H1 (cell line): ENCODE measurements at regions not wholly inside any gene's neighbourhood (a gene's known extent, or its start where the extent isn't known, plus 50 kb on each side); places are given as distances from the start of the nearest gene placed in this dataset.

Experiments
- CTCF ChIA-PET: fragments of 300-600 bp; sonication (Branson Sonifier 250); formaldehyde crosslinking; loops from one replicate; lab custom pipeline; 2021; ENCODE audit not compliant: partially characterized antibody; lab: Charles Lee
- POLR2A ChIA-PET: fragments of 300-600 bp; sonication (Branson Sonifier 250); formaldehyde crosslinking; loops from one replicate; lab custom pipeline; 2021; ENCODE audit warnings: inconsistent platforms; ENCODE audit not compliant: partially characterized antibody; lab: Charles Lee
- DNase-seq, 2 experiments: peaks; one replicate each; pipeline versions ENCODE4 v3.0.0 to v3.0.0-alpha.2; 2010 to 2022; ENCODE audit warnings: low spot score in 2 of 2, low read depth in 1 of 2, mixed read lengths in 1 of 2
- FAIRE-seq: peaks from 2 replicates; lab custom pipeline; 2011; peaks lifted over from hg19 to GRCh38; lab: Jason Lieb, UNC
- H2AFZ ChIP-seq: 2 replicates; pipeline ENCODE4 v1.8.1; 2012; ENCODE audit warnings: low read length, inconsistent platforms
- H2AK5ac ChIP-seq: 2 replicates; pipeline ENCODE4 v1.6.1; 2013; ENCODE audit warnings: low read depth, low read length
- H2BK120ac ChIP-seq: replicated peaks from 2 replicates; pipeline ENCODE3; 2013; ENCODE audit warnings: low read depth, low read length, inconsistent platforms
- H2BK12ac ChIP-seq: 2 replicates; pipeline ENCODE4 v1.6.1; 2013; ENCODE audit warnings: low read depth, low read length
- H2BK15ac ChIP-seq: 2 replicates; pipeline ENCODE4 v1.6.1; 2013; ENCODE audit warnings: low read length
- H2BK20ac ChIP-seq: 2 replicates; pipeline ENCODE4 v1.6.1; 2013; ENCODE audit warnings: low read length
- H2BK5ac ChIP-seq: 2 replicates; pipeline ENCODE4 v1.6.1; 2013; ENCODE audit warnings: low read depth, low read length
- H3K14ac ChIP-seq: 2 replicates; pipeline ENCODE4 v1.6.1; 2013; ENCODE audit warnings: inconsistent platforms; ENCODE audit not compliant: insufficient read length
- H3K18ac ChIP-seq: 2 replicates; pipeline ENCODE4 v1.6.1; 2013; ENCODE audit warnings: low read length; ENCODE audit errors: extremely low read depth
- H3K23ac ChIP-seq: 2 replicates; pipeline ENCODE4 v1.6.1; 2013; ENCODE audit warnings: inconsistent platforms; ENCODE audit not compliant: insufficient read length
- H3K23me2 ChIP-seq: 2 replicates; pipeline ENCODE4 v1.6.1; 2013; ENCODE audit warnings: low read depth, low read length
- H3K27ac ChIP-seq: 2 replicates; pipeline ENCODE4 v1.6.1; 2011; ENCODE audit warnings: low read depth, low read length, inconsistent platforms
- H3K27me3 ChIP-seq, 4 experiments: replicated peaks in 1 of 4; 1 replicate in 1 of 4; 2 replicates in 3 of 4; pipeline versions ENCODE4 v1.6.1 to v1.8.1; 2011 to 2013; ENCODE audit warnings: low read length in 3 of 4, mild to moderate bottlenecking in 3 of 4, inconsistent platforms in 2 of 4, mixed read lengths in 2 of 4, moderate library complexity in 1 of 4; ENCODE audit not compliant: control insufficient read depth in 3 of 4, insufficient read depth in 3 of 4; ENCODE audit errors: extremely low read depth in 1 of 4
- H3K36me3 ChIP-seq, 4 experiments: 2 replicates each; pipeline versions ENCODE4 v1.6.1 to v1.8.1; 2011 to 2013; ENCODE audit warnings: mild to moderate bottlenecking in 4 of 4, low read length in 3 of 4, moderate library complexity in 2 of 4, control low read depth in 1 of 4, inconsistent platforms in 1 of 4; ENCODE audit not compliant: insufficient read depth in 4 of 4, control insufficient read depth in 2 of 4
- H3K4ac ChIP-seq: replicated peaks from 2 replicates; pipeline ENCODE3; 2013; ENCODE audit warnings: low read length, low read depth, mixed read lengths, inconsistent platforms; ENCODE audit not compliant: insufficient read length
- H3K4me1 ChIP-seq, 4 experiments: replicated peaks in 1 of 4; 1 replicate in 1 of 4; 2 replicates in 3 of 4; pipeline versions ENCODE4 v1.6.1 to v1.8.1; 2011 to 2013; ENCODE audit warnings: low read length in 3 of 4, inconsistent platforms in 2 of 4, mixed read lengths in 1 of 4; ENCODE audit not compliant: insufficient read depth in 4 of 4, control insufficient read depth in 3 of 4
- H3K4me2 ChIP-seq, 2 experiments: 2 replicates each; pipeline versions ENCODE4 v1.6.1 to v1.8.1; 2011 to 2013; ENCODE audit warnings: low read depth in 2 of 2, low read length in 2 of 2, control low read depth in 1 of 2, inconsistent platforms in 1 of 2, mild to moderate bottlenecking in 1 of 2; ENCODE audit not compliant: insufficient read depth in 1 of 2
- H3K4me3 ChIP-seq, 4 experiments: fragments of 200-600, 300-600 bp in 1 of 4; sonication (generic), shearing (Covaris generic), sonication (Bioruptor Twin) in 1 of 4; 2 replicates each; pipeline versions ENCODE4 v1.5.1 to v1.8.1; 2011 to 2016; ENCODE audit warnings: low read length in 4 of 4, low read depth in 3 of 4, control low read depth in 2 of 4, inconsistent platforms in 2 of 4, mild to moderate bottlenecking in 2 of 4, mixed read lengths in 1 of 4, moderate library complexity in 1 of 4; ENCODE audit not compliant: insufficient read depth in 2 of 4; ENCODE audit errors: extremely low read depth in 1 of 4
- H3K56ac ChIP-seq: replicated peaks from 2 replicates; pipeline ENCODE3; 2013; ENCODE audit warnings: low read depth, mild to moderate bottlenecking, mixed read lengths, low read length, inconsistent platforms; ENCODE audit not compliant: insufficient read length
- H3K79me1 ChIP-seq: 2 replicates; pipeline ENCODE4 v1.6.1; 2013; ENCODE audit warnings: low read depth, low read length, control low read depth
- H3K79me2 ChIP-seq, 2 experiments: 2 replicates each; pipeline versions ENCODE4 v1.6.1 to v1.8.1; 2012 to 2013; ENCODE audit warnings: low read length in 2 of 2, mild to moderate bottlenecking in 2 of 2, inconsistent platforms in 1 of 2; ENCODE audit not compliant: insufficient read depth in 2 of 2, control insufficient read depth in 1 of 2
- H3K9ac ChIP-seq, 4 experiments: replicated peaks in 1 of 4; 1 replicate in 1 of 4; 2 replicates in 3 of 4; pipeline versions ENCODE4 v1.6.1 to v1.8.1; 2011 to 2013; ENCODE audit warnings: low read depth in 3 of 4, low read length in 3 of 4, control low read depth in 2 of 4, mild to moderate bottlenecking in 2 of 4, moderate library complexity in 2 of 4, inconsistent platforms in 1 of 4; ENCODE audit errors: extremely low read depth in 1 of 4
- H3K9me3 ChIP-seq, 2 experiments: 2 replicates each; pipeline versions ENCODE4 v1.6.1 to v1.8.1; 2012 to 2013; ENCODE audit warnings: mild to moderate bottlenecking in 2 of 2, moderate library complexity in 2 of 2, control low read depth in 1 of 2, inconsistent platforms in 1 of 2, low read depth in 1 of 2, low read length in 1 of 2, mixed read lengths in 1 of 2; ENCODE audit not compliant: insufficient read depth in 2 of 2
- H4K20me1 ChIP-seq, 2 experiments: replicated peaks in 1 of 2; 2 replicates each; pipeline versions ENCODE3 to v1.8.1; 2011 to 2013; ENCODE audit warnings: inconsistent platforms in 2 of 2, low read length in 2 of 2, mild to moderate bottlenecking in 1 of 2; ENCODE audit not compliant: insufficient read depth in 2 of 2, control insufficient read depth in 1 of 2
- H4K5ac ChIP-seq: 2 replicates; pipeline ENCODE4 v1.6.1; 2013; ENCODE audit warnings: low read length, low read depth, mixed read lengths, inconsistent platforms; ENCODE audit not compliant: insufficient read length
- H4K8ac ChIP-seq: 2 replicates; pipeline ENCODE4 v1.8.0; 2013; ENCODE audit warnings: mild to moderate bottlenecking, moderate library complexity, low read length, inconsistent platforms; ENCODE audit not compliant: insufficient read depth; ENCODE audit errors: extremely low read depth
- H4K91ac ChIP-seq: replicated peaks from 2 replicates; pipeline ENCODE3; 2013; ENCODE audit warnings: low read length, mixed read lengths, inconsistent platforms; ENCODE audit not compliant: insufficient read length
- EZH2 ChIP-seq: fragments of 200-600 bp; sonication (generic); IDR thresholded peaks from 2 replicates; pipeline ENCODE4 v1.7.1; 2012; ENCODE audit warnings: low read depth, mild to moderate bottlenecking, moderate library complexity, low read length, inconsistent platforms; ENCODE audit not compliant: severe bottlenecking
- GABPA ChIP-seq: IDR thresholded peaks from 2 replicates; pipeline ENCODE4 v1.6.1; 2011; ENCODE audit warnings: mild to moderate bottlenecking, low read length, moderate library complexity, borderline replicate concordance; ENCODE audit not compliant: insufficient read depth
- WGBS, 2 experiments: shearing (Covaris generic) in 1 of 2; methylation state at CpG; one replicate each; pipeline versions ENCODE4 v1.1.6 to v1.1.7; 2013 to 2015; ENCODE audit warnings: low lambda C conversion rate in 2 of 2, mixed read lengths in 2 of 2, inconsistent platforms in 1 of 2, low coverage in 1 of 2, missing lambda C conversion rate in 1 of 2; ENCODE audit not compliant: insufficient replicate concordance in 2 of 2, insufficient coverage in 1 of 2, insufficient read length in 1 of 2; ENCODE audit errors: extremely low coverage in 1 of 2, missing lambda C conversion rate in 1 of 2; 5-methylcytosine and 5-hydroxymethylcytosine counted together

- Histone ChIP-seq H2BK20ac (no peak overlapping the region), H3K4me3 (no peak overlapping the region), H2BK12ac (no peak overlapping the region), H3K4ac (no peak overlapping the region), H2AK5ac (no peak overlapping the region), H4K5ac (no peak overlapping the region), H3K4me2 (no peak overlapping the region), H3K56ac (no peak overlapping the region), H3K27ac (no peak overlapping the region), H3K9ac (no peak overlapping the region), H3K27me3 (no peaks in the 10 kb centered on the region), H3K36me3 (no peaks in the 10 kb centered on the region), H3K79me2 (no peaks in the 10 kb centered on the region), H3K23ac (no peak overlapping the region), H3K79me1 (no peaks in the 10 kb centered on the region), H4K20me1 (no peaks in the 10 kb centered on the region), H2BK15ac (no peak overlapping the region), H3K18ac (no peak overlapping the region), H3K23me2 (no peaks in the 10 kb centered on the region), H4K8ac (no peak overlapping the region), H3K14ac (no peak overlapping the region), H4K91ac (no peak overlapping the region), H2BK120ac (no peak overlapping the region), H2AFZ (no peak overlapping the region), H3K4me1 (no peaks in the 10 kb centered on the region), H3K9me3 (no peaks in the 10 kb centered on the region), H2BK5ac (no peak overlapping the region)
- ChIA-PET POLR2A (interaction anchor here (0.6 kb wide), 1 partner anchor 11 kb away, joined by 3 read pairs; no protein-coding TSS in a partner anchor), CTCF (no interaction called here)
- FAIRE-seq (no peak), DNase-seq (no peak)
- no peak for TF ChIP-seq EZH2
- no peak for TF ChIP-seq GABPA
- WGBS, 2 experiments: 89% methylated on average over 2 of the region's 2 CpGs; no CpG with 5 or more reads in 1 of the 2 experiments
Observed at GRCh38 chr17:65371702-65372101, 189.7 kb downstream of the AXIN2 start.
